NCI-H226 (cell line): ENCODE measurements at regions not wholly inside any gene's neighbourhood (a gene's known extent, or its start where the extent isn't known, plus 50 kb on each side); places are given as distances from the start of the nearest gene placed in this dataset.

Experiments
- DNase-seq: peaks from one replicate; pipeline ENCODE4 v3.0.0-alpha.2; 2015

GRCh38 chr1:221072214-221072613 is 193.0 kb downstream of the HLX start:
- no peak for DNase-seq

GRCh38 chr1:221074332-221074731 is 195.1 kb downstream of the HLX start:
- DNase-seq, result no peak

- no peak for DNase-seq
Observed at GRCh38 chr1:221075911-221076310, 196.7 kb downstream of the HLX start.

- DNase-seq, result no peak
Observed at GRCh38 chr1:221076391-221076811, 197.2 kb downstream of the HLX start.

GRCh38 chr1:221078260-221078965 is 199.2 kb downstream of the HLX start:
- DNase-seq, result no peak

GRCh38 chr1:221083902-221084301 is 204.7 kb downstream of the HLX start:
- no peak for DNase-seq

- no peak for DNase-seq
Observed at GRCh38 chr1:221084681-221085080, 205.4 kb downstream of the HLX start.

- no peak for DNase-seq
Observed at GRCh38 chr1:221085701-221086375, 206.6 kb downstream of the HLX start.

GRCh38 chr1:221087919-221088318 is 208.7 kb downstream of the HLX start:
- DNase-seq, result no peak

- DNase-seq, result no peak
Observed at GRCh38 chr1:221089273-221089672, 210.0 kb downstream of the HLX start.

GRCh38 chr1:221089803-221090202 is 210.6 kb downstream of the HLX start:
- no peak for DNase-seq

GRCh38 chr1:221093903-221094791 is 214.9 kb downstream of the HLX start:
- peak; percentile 61 for DNase-seq

GRCh38 chr1:221097479-221098281 is 218.4 kb downstream of the HLX start:
- peak; percentile 54 for DNase-seq

- peak; percentile 45 for DNase-seq
Observed at GRCh38 chr1:221098471-221099405, 219.5 kb downstream of the HLX start.

- no peak for DNase-seq
Observed at GRCh38 chr1:221099747-221100595, 220.7 kb downstream of the HLX start.

- no peak for DNase-seq
Observed at GRCh38 chr1:221100611-221101010, 221.4 kb downstream of the HLX start.

- DNase-seq, result peak; percentile 30
Observed at GRCh38 chr1:221101807-221102605, 222.8 kb downstream of the HLX start.

GRCh38 chr1:221104596-221104995 is 225.4 kb downstream of the HLX start:
- DNase-seq, result no peak

- DNase-seq, result no peak
Observed at GRCh38 chr1:221105578-221105977, 226.3 kb downstream of the HLX start.

GRCh38 chr1:221106616-221107015 is 227.4 kb downstream of the HLX start:
- no peak for DNase-seq
